ENCODE measurements at regions not wholly inside any gene's neighbourhood (a gene's known extent, or its start where the extent isn't known, plus 50 kb on each side); places are given as distances from the start of the nearest gene placed in this dataset.

- no peak for DNase-seq
Measured at GRCh38 chr20:39602649-39603048, 640.5 kb downstream of the DHX35 start.

- no peak for DNase-seq
Measured at GRCh38 chr20:39600871-39601270, 638.7 kb downstream of the DHX35 start.

- no peak for DNase-seq
Measured at GRCh38 chr20:39600156-39600555, 638.0 kb downstream of the DHX35 start.

GRCh38 chr20:39596554-39596953, 634.4 kb downstream of the DHX35 start:
- DNase-seq: no peak

GRCh38 chr20:39592371-39592770, 630.2 kb downstream of the DHX35 start:
- DNase-seq: no peak

GRCh38 chr20:39588148-39588757, 626.1 kb downstream of the DHX35 start:
- peak; percentile 21 for DNase-seq

- DNase-seq: no peak
Measured at GRCh38 chr20:39581034-39581433, 618.9 kb downstream of the DHX35 start.

GRCh38 chr20:39576771-39577170, 614.6 kb downstream of the DHX35 start:
- DNase-seq: no peak

GRCh38 chr20:39574061-39574460, 611.9 kb downstream of the DHX35 start:
- DNase-seq: no peak

- DNase-seq: no peak
Measured at GRCh38 chr20:39571171-39571570, 609.0 kb downstream of the DHX35 start.

- no peak for DNase-seq
Measured at GRCh38 chr20:39568109-39568508, 606.0 kb downstream of the DHX35 start.

- no peak for DNase-seq
Measured at GRCh38 chr20:39563349-39563748, 601.2 kb downstream of the DHX35 start.

GRCh38 chr20:39554341-39554740, 592.2 kb downstream of the DHX35 start:
- DNase-seq: no peak

- no peak for DNase-seq
Measured at GRCh38 chr20:39553120-39553519, 591.0 kb downstream of the DHX35 start.

- DNase-seq: no peak
Measured at GRCh38 chr20:39549733-39550132, 587.6 kb downstream of the DHX35 start.

- DNase-seq: no peak
Measured at GRCh38 chr20:39547546-39548408, 585.6 kb downstream of the DHX35 start.

GRCh38 chr20:39541136-39541803, 579.1 kb downstream of the DHX35 start:
- no peak for DNase-seq

GRCh38 chr20:39538317-39538716, 576.2 kb downstream of the DHX35 start:
- DNase-seq: no peak

- DNase-seq: no peak
Measured at GRCh38 chr20:39535301-39535700, 573.2 kb downstream of the DHX35 start.

GRCh38 chr20:39534846-39535245, 572.7 kb downstream of the DHX35 start:
- DNase-seq: no peak

- DNase-seq: no peak
Measured at GRCh38 chr20:39533858-39534257, 571.7 kb downstream of the DHX35 start.

- no peak for DNase-seq
Measured at GRCh38 chr20:39532205-39532604, 570.1 kb downstream of the DHX35 start.

- DNase-seq: no peak
Measured at GRCh38 chr20:39528436-39528835, 566.3 kb downstream of the DHX35 start.

- DNase-seq: no peak
Measured at GRCh38 chr20:39524371-39524911, 562.3 kb downstream of the DHX35 start.
